Germinal center (tissue), 1 donor: ENCODE measurements at regions not wholly inside any gene's neighbourhood (a gene's known extent, or its start where the extent isn't known, plus 50 kb on each side); places are given as distances from the start of the nearest gene placed in this dataset.

ENCODE experiments used
- DNase-seq: peaks from one replicate; pipeline ENCODE4 v3.0.0; 2012; ENCODE audit warnings: mixed read lengths, low spot score

- DNase-seq, result no peak
Measured at GRCh38 chr15:31456354-31457060, 129.9 kb downstream of the KLF13 start.

GRCh38 chr15:31457161-31457560 lies 130.5 kb downstream of the KLF13 start:
- DNase-seq, result no peak

- no peak for DNase-seq
Measured at GRCh38 chr15:31457631-31458526, 131.2 kb downstream of the KLF13 start.

- peak; percentile 56 for DNase-seq
Measured at GRCh38 chr15:31458596-31459399, 132.2 kb downstream of the KLF13 start.

GRCh38 chr15:31459400-31459748 lies 132.7 kb downstream of the KLF13 start:
- no peak for DNase-seq

- DNase-seq, result no peak
Measured at GRCh38 chr15:31461375-31461774, 134.7 kb downstream of the KLF13 start.

- no peak for DNase-seq
Measured at GRCh38 chr15:31461911-31462480, 135.4 kb downstream of the KLF13 start.

GRCh38 chr15:31463521-31464102 lies 137.0 kb downstream of the KLF13 start:
- no peak for DNase-seq

GRCh38 chr15:31464216-31465082 lies 137.8 kb downstream of the KLF13 start:
- no peak for DNase-seq

- DNase-seq, result no peak
Measured at GRCh38 chr15:31465083-31465955, 138.7 kb downstream of the KLF13 start.

GRCh38 chr15:31467361-31467760 lies 140.7 kb downstream of the KLF13 start:
- no peak for DNase-seq

- no peak for DNase-seq
Measured at GRCh38 chr15:31468911-31469785, 142.5 kb downstream of the KLF13 start.

GRCh38 chr15:31469786-31470525 lies 143.3 kb downstream of the KLF13 start:
- DNase-seq, result no peak

GRCh38 chr15:31470756-31471155 lies 144.1 kb downstream of the KLF13 start:
- DNase-seq, result no peak

- no peak for DNase-seq
Measured at GRCh38 chr15:31471731-31472430, 145.2 kb downstream of the KLF13 start.

GRCh38 chr15:31472636-31473384 lies 146.2 kb downstream of the KLF13 start:
- DNase-seq, result peak; percentile 46
